H1 (cell line): ENCODE measurements at regions not wholly inside any gene's neighbourhood (a gene's known extent, or its start where the extent isn't known, plus 50 kb on each side); places are given as distances from the start of the nearest gene placed in this dataset.

Experiments
- CTCF ChIA-PET: fragments of 300-600 bp; sonication (Branson Sonifier 250); formaldehyde crosslinking; loops from one replicate; lab custom pipeline; 2021; ENCODE audit not compliant: partially characterized antibody; lab: Charles Lee
- POLR2A ChIA-PET: fragments of 300-600 bp; sonication (Branson Sonifier 250); formaldehyde crosslinking; loops from one replicate; lab custom pipeline; 2021; ENCODE audit warnings: inconsistent platforms; ENCODE audit not compliant: partially characterized antibody; lab: Charles Lee
- DNase-seq, 2 experiments: peaks; one replicate each; pipeline versions ENCODE4 v3.0.0 to v3.0.0-alpha.2; 2010 to 2022; ENCODE audit warnings: low spot score in 2 of 2, low read depth in 1 of 2, mixed read lengths in 1 of 2
- FAIRE-seq: peaks from 2 replicates; lab custom pipeline; 2011; peaks lifted over from hg19 to GRCh38; lab: Jason Lieb, UNC
- H2AFZ ChIP-seq: 2 replicates; pipeline ENCODE4 v1.8.1; 2012; ENCODE audit warnings: low read length, inconsistent platforms
- H2AK5ac ChIP-seq: 2 replicates; pipeline ENCODE4 v1.6.1; 2013; ENCODE audit warnings: low read depth, low read length
- H2BK120ac ChIP-seq: replicated peaks from 2 replicates; pipeline ENCODE3; 2013; ENCODE audit warnings: low read depth, low read length, inconsistent platforms
- H2BK12ac ChIP-seq: 2 replicates; pipeline ENCODE4 v1.6.1; 2013; ENCODE audit warnings: low read depth, low read length
- H2BK15ac ChIP-seq: 2 replicates; pipeline ENCODE4 v1.6.1; 2013; ENCODE audit warnings: low read length
- H2BK20ac ChIP-seq: 2 replicates; pipeline ENCODE4 v1.6.1; 2013; ENCODE audit warnings: low read length
- H2BK5ac ChIP-seq: 2 replicates; pipeline ENCODE4 v1.6.1; 2013; ENCODE audit warnings: low read depth, low read length
- H3K14ac ChIP-seq: 2 replicates; pipeline ENCODE4 v1.6.1; 2013; ENCODE audit warnings: inconsistent platforms; ENCODE audit not compliant: insufficient read length
- H3K18ac ChIP-seq: 2 replicates; pipeline ENCODE4 v1.6.1; 2013; ENCODE audit warnings: low read length; ENCODE audit errors: extremely low read depth
- H3K23ac ChIP-seq: 2 replicates; pipeline ENCODE4 v1.6.1; 2013; ENCODE audit warnings: inconsistent platforms; ENCODE audit not compliant: insufficient read length
- H3K23me2 ChIP-seq: 2 replicates; pipeline ENCODE4 v1.6.1; 2013; ENCODE audit warnings: low read depth, low read length
- H3K27ac ChIP-seq: 2 replicates; pipeline ENCODE4 v1.6.1; 2011; ENCODE audit warnings: low read depth, low read length, inconsistent platforms
- H3K27me3 ChIP-seq, 4 experiments: replicated peaks in 1 of 4; 1 replicate in 1 of 4; 2 replicates in 3 of 4; pipeline versions ENCODE4 v1.6.1 to v1.8.1; 2011 to 2013; ENCODE audit warnings: low read length in 3 of 4, mild to moderate bottlenecking in 3 of 4, inconsistent platforms in 2 of 4, mixed read lengths in 2 of 4, moderate library complexity in 1 of 4; ENCODE audit not compliant: control insufficient read depth in 3 of 4, insufficient read depth in 3 of 4; ENCODE audit errors: extremely low read depth in 1 of 4
- H3K36me3 ChIP-seq, 4 experiments: 2 replicates each; pipeline versions ENCODE4 v1.6.1 to v1.8.1; 2011 to 2013; ENCODE audit warnings: mild to moderate bottlenecking in 4 of 4, low read length in 3 of 4, moderate library complexity in 2 of 4, control low read depth in 1 of 4, inconsistent platforms in 1 of 4; ENCODE audit not compliant: insufficient read depth in 4 of 4, control insufficient read depth in 2 of 4
- H3K4ac ChIP-seq: replicated peaks from 2 replicates; pipeline ENCODE3; 2013; ENCODE audit warnings: low read length, low read depth, mixed read lengths, inconsistent platforms; ENCODE audit not compliant: insufficient read length
- H3K4me1 ChIP-seq, 4 experiments: replicated peaks in 1 of 4; 1 replicate in 1 of 4; 2 replicates in 3 of 4; pipeline versions ENCODE4 v1.6.1 to v1.8.1; 2011 to 2013; ENCODE audit warnings: low read length in 3 of 4, inconsistent platforms in 2 of 4, mixed read lengths in 1 of 4; ENCODE audit not compliant: insufficient read depth in 4 of 4, control insufficient read depth in 3 of 4
- H3K4me2 ChIP-seq, 2 experiments: 2 replicates each; pipeline versions ENCODE4 v1.6.1 to v1.8.1; 2011 to 2013; ENCODE audit warnings: low read depth in 2 of 2, low read length in 2 of 2, control low read depth in 1 of 2, inconsistent platforms in 1 of 2, mild to moderate bottlenecking in 1 of 2; ENCODE audit not compliant: insufficient read depth in 1 of 2
- H3K4me3 ChIP-seq, 4 experiments: fragments of 200-600, 300-600 bp in 1 of 4; sonication (generic), shearing (Covaris generic), sonication (Bioruptor Twin) in 1 of 4; 2 replicates each; pipeline versions ENCODE4 v1.5.1 to v1.8.1; 2011 to 2016; ENCODE audit warnings: low read length in 4 of 4, low read depth in 3 of 4, control low read depth in 2 of 4, inconsistent platforms in 2 of 4, mild to moderate bottlenecking in 2 of 4, mixed read lengths in 1 of 4, moderate library complexity in 1 of 4; ENCODE audit not compliant: insufficient read depth in 2 of 4; ENCODE audit errors: extremely low read depth in 1 of 4
- H3K56ac ChIP-seq: replicated peaks from 2 replicates; pipeline ENCODE3; 2013; ENCODE audit warnings: low read depth, mild to moderate bottlenecking, mixed read lengths, low read length, inconsistent platforms; ENCODE audit not compliant: insufficient read length
- H3K79me1 ChIP-seq: 2 replicates; pipeline ENCODE4 v1.6.1; 2013; ENCODE audit warnings: low read depth, low read length, control low read depth
- H3K79me2 ChIP-seq, 2 experiments: 2 replicates each; pipeline versions ENCODE4 v1.6.1 to v1.8.1; 2012 to 2013; ENCODE audit warnings: low read length in 2 of 2, mild to moderate bottlenecking in 2 of 2, inconsistent platforms in 1 of 2; ENCODE audit not compliant: insufficient read depth in 2 of 2, control insufficient read depth in 1 of 2
- H3K9ac ChIP-seq, 4 experiments: replicated peaks in 1 of 4; 1 replicate in 1 of 4; 2 replicates in 3 of 4; pipeline versions ENCODE4 v1.6.1 to v1.8.1; 2011 to 2013; ENCODE audit warnings: low read depth in 3 of 4, low read length in 3 of 4, control low read depth in 2 of 4, mild to moderate bottlenecking in 2 of 4, moderate library complexity in 2 of 4, inconsistent platforms in 1 of 4; ENCODE audit errors: extremely low read depth in 1 of 4
- H3K9me3 ChIP-seq, 2 experiments: 2 replicates each; pipeline versions ENCODE4 v1.6.1 to v1.8.1; 2012 to 2013; ENCODE audit warnings: mild to moderate bottlenecking in 2 of 2, moderate library complexity in 2 of 2, control low read depth in 1 of 2, inconsistent platforms in 1 of 2, low read depth in 1 of 2, low read length in 1 of 2, mixed read lengths in 1 of 2; ENCODE audit not compliant: insufficient read depth in 2 of 2
- H4K20me1 ChIP-seq, 2 experiments: replicated peaks in 1 of 2; 2 replicates each; pipeline versions ENCODE3 to v1.8.1; 2011 to 2013; ENCODE audit warnings: inconsistent platforms in 2 of 2, low read length in 2 of 2, mild to moderate bottlenecking in 1 of 2; ENCODE audit not compliant: insufficient read depth in 2 of 2, control insufficient read depth in 1 of 2
- H4K5ac ChIP-seq: 2 replicates; pipeline ENCODE4 v1.6.1; 2013; ENCODE audit warnings: low read length, low read depth, mixed read lengths, inconsistent platforms; ENCODE audit not compliant: insufficient read length
- H4K8ac ChIP-seq: 2 replicates; pipeline ENCODE4 v1.8.0; 2013; ENCODE audit warnings: mild to moderate bottlenecking, moderate library complexity, low read length, inconsistent platforms; ENCODE audit not compliant: insufficient read depth; ENCODE audit errors: extremely low read depth
- H4K91ac ChIP-seq: replicated peaks from 2 replicates; pipeline ENCODE3; 2013; ENCODE audit warnings: low read length, mixed read lengths, inconsistent platforms; ENCODE audit not compliant: insufficient read length
- ASH2L ChIP-seq: fragments of 200-600, 300-600 bp; sonication (generic); IDR thresholded peaks from one replicate; pipeline ENCODE4 v1.7.1; 2017; ENCODE audit warnings: low read length
- HDAC6 ChIP-seq: IDR thresholded peaks from one replicate; pipeline ENCODE4 v1.7.1; 2012; ENCODE audit warnings: low read depth, mild to moderate bottlenecking, inconsistent platforms, low read length, moderate library complexity
- SIX5 ChIP-seq: IDR thresholded peaks from 2 replicates; pipeline ENCODE4 v1.6.1; 2011; ENCODE audit warnings: mild to moderate bottlenecking, low read depth, low read length
- WGBS, 2 experiments: shearing (Covaris generic) in 1 of 2; methylation state at CpG; one replicate each; pipeline versions ENCODE4 v1.1.6 to v1.1.7; 2013 to 2015; ENCODE audit warnings: low lambda C conversion rate in 2 of 2, mixed read lengths in 2 of 2, inconsistent platforms in 1 of 2, low coverage in 1 of 2, missing lambda C conversion rate in 1 of 2; ENCODE audit not compliant: insufficient replicate concordance in 2 of 2, insufficient coverage in 1 of 2, insufficient read length in 1 of 2; ENCODE audit errors: extremely low coverage in 1 of 2, missing lambda C conversion rate in 1 of 2; 5-methylcytosine and 5-hydroxymethylcytosine counted together

- DNase-seq (no peak), FAIRE-seq (no peak)
- no peak overlapping the region for H3K4me3 ChIP-seq
- H4K20me1 ChIP-seq = no peaks in the 10 kb centered on the region
- no peak overlapping the region for H3K14ac ChIP-seq
- no peak overlapping the region for H3K18ac ChIP-seq
- no peaks in the 10 kb centered on the region for H3K23me2 ChIP-seq
- ChIA-PET CTCF (interaction anchor here (0.6 to 1.1 kb wide), 3 partner anchors 10 to 577 kb away, joined by 3 read pairs; no protein-coding TSS in a partner anchor), POLR2A (no interaction called here)
- no peak overlapping the region for H2AFZ ChIP-seq
- TF ChIP-seq SIX5 (no peak), ASH2L (no peak), HDAC6 (no peak)
- no peak overlapping the region for H2BK5ac ChIP-seq
- no peaks in the 10 kb centered on the region for H3K27me3 ChIP-seq
- H3K79me1 ChIP-seq = no peaks in the 10 kb centered on the region
- H2BK20ac ChIP-seq = no peak overlapping the region
- H2AK5ac ChIP-seq = no peak overlapping the region
- WGBS, 2 experiments = 87% methylated on average over 2 of the region's 2 CpGs; no CpG with 5 or more reads in 1 of the 2 experiments
- no peak overlapping the region for H3K56ac ChIP-seq
- H2BK15ac ChIP-seq = no peak overlapping the region
- no peak overlapping the region for H2BK120ac ChIP-seq
- no peak overlapping the region for H2BK12ac ChIP-seq
- no peaks in the 10 kb centered on the region for H3K79me2 ChIP-seq
- no peak overlapping the region for H4K8ac ChIP-seq
- no peak overlapping the region for H4K91ac ChIP-seq
- no peak overlapping the region for H3K9ac ChIP-seq
- no peaks in the 10 kb centered on the region for H3K36me3 ChIP-seq
- H4K5ac ChIP-seq = no peak overlapping the region
- no peak overlapping the region for H3K4ac ChIP-seq
- no peaks in the 10 kb centered on the region for H3K9me3 ChIP-seq
- no peak overlapping the region for H3K27ac ChIP-seq
- H3K4me2 ChIP-seq = no peak overlapping the region
- no peaks in the 10 kb centered on the region for H3K4me1 ChIP-seq
- H3K23ac ChIP-seq = no peak overlapping the region
Measured at GRCh38 chr14:30381861-30382480, 177.0 kb upstream of the G2E3 start.
